Body of pancreas (tissue), 4 donors: ENCODE measurements at regions not wholly inside any gene's neighbourhood (a gene's known extent, or its start where the extent isn't known, plus 50 kb on each side); places are given as distances from the start of the nearest gene placed in this dataset.

ENCODE experiments used
- CTCF ChIP-seq, 7 experiments: fragments of 450-650 bp in 4 of 7; fragments of 200-600 bp in 3 of 7; sonication (generic) in 3 of 7; IDR thresholded peaks; one replicate each; pipeline ENCODE4 v1.5.1; 2016 to 2019; ENCODE audit warnings: antibody characterized with exemption in 7 of 7
- POLR2A ChIP-seq, 3 donors: fragments of 450-650 bp; IDR thresholded peaks; one replicate each; pipeline ENCODE4 v1.6.1; 2016; ENCODE audit warnings: antibody characterized with exemption in 3 of 3, mild to moderate bottlenecking in 2 of 3

GRCh38 chr6:56775498-56776166 lies 132.9 kb upstream of the DST start:
- TF ChIP-seq CTCF (IDR thresholded peaks at IDR 0.05): no peak
- TF ChIP-seq POLR2A (IDR thresholded peaks at IDR 0.05): no peak
